Adipocyte (in vitro differentiated cells): ENCODE measurements at regions not wholly inside any gene's neighbourhood (a gene's known extent, or its start where the extent isn't known, plus 50 kb on each side); places are given as distances from the start of the nearest gene placed in this dataset.
A peak's percentile ranks its signal among the peaks of the same experiment; 100 is the strongest.

Experiments used
- DNase-seq: peaks from one replicate; pipeline ENCODE4 v3.0.0-alpha.2; 2015; ENCODE audit warnings: low read depth
- H3K27me3 ChIP-seq: replicated peaks from 2 replicates; pipeline ENCODE4 v1.7.0; 2013; ENCODE audit warnings: mild to moderate bottlenecking, low read length, moderate library complexity; ENCODE audit not compliant: control insufficient read depth, insufficient read depth
- H3K36me3 ChIP-seq: 2 replicates; pipeline ENCODE4 v1.7.0; 2013; ENCODE audit warnings: low read length, mild to moderate bottlenecking, moderate library complexity; ENCODE audit not compliant: control insufficient read depth, insufficient read depth, severe bottlenecking
- H3K4me1 ChIP-seq: 2 replicates; pipeline ENCODE4 v1.7.0; 2013; ENCODE audit warnings: mild to moderate bottlenecking, low read length, moderate library complexity; ENCODE audit not compliant: control insufficient read depth, insufficient read depth
- H3K4me3 ChIP-seq: 2 replicates; pipeline ENCODE4 v1.7.0; 2013; ENCODE audit warnings: mild to moderate bottlenecking, low read length, moderate library complexity
- H3K9ac ChIP-seq: 2 replicates; pipeline ENCODE4 v1.7.0; 2013; ENCODE audit warnings: mild to moderate bottlenecking, low read length, moderate library complexity
- H3K9me3 ChIP-seq: 2 replicates; pipeline ENCODE4 v1.7.0; 2013; ENCODE audit warnings: mild to moderate bottlenecking, low read length, moderate library complexity; ENCODE audit not compliant: control insufficient read depth

DNA sequence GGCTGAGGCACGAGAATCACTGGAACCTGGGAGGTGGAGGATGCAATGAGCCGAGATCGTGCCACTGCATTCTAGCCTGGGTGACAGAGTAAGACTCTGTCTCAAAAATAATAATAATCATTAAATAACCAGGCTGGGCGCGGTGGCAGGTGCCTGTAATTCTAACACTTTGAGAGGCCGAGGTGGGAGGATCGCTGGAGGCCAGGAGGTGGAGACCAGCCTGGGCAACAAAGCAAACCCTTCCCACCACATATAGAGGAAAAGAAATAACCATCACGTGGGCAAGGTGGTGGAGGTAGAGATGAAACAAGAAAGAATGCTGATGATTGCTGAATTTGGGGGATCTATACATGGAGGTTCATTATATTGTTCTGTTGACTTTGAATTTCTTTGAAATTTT lies 63.4 kb upstream of the PIM1 start:
- H3K4me3 ChIP-seq = no peak overlapping the region
- no peaks in the 10 kb centered on the region for H3K9me3 ChIP-seq
- no peak overlapping the region for H3K9ac ChIP-seq
- DNase-seq = no peak
- peaks cover 47% of the 10 kb centered on the region for H3K4me1 ChIP-seq
- H3K36me3 ChIP-seq = no peaks in the 10 kb centered on the region
- H3K27me3 ChIP-seq = no peaks in the 10 kb centered on the region

DNA sequence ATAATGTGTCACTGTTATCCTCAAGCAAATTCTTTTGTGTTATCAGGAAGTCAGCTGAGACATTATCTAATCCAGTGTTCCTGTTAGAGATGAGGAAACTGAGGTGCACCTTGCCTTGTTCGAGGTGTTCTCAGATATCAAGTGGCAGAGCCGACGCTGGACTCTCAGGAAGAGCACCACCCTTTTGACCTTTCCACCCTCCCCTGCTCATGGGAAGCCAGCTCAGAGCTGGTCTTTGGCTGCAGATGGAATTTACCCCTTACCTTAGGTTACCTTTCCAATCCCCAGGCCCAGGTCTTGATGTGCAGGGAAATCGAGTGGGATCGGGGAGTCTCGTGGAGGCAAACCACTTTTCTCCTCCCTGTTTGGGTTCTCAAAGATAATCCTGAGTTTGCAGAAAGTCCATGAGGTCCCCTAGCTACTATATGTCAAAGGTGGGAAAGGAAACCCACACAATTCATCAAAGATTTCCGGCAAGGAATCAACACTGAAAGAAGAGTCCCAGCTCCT lies 62.9 kb upstream of the PIM1 start:
- no peaks in the 10 kb centered on the region for H3K9me3 ChIP-seq
- no peaks in the 10 kb centered on the region for H3K27me3 ChIP-seq
- peaks cover 43% of the 10 kb centered on the region for H3K4me1 ChIP-seq
- no peaks in the 10 kb centered on the region for H3K36me3 ChIP-seq
- no peak overlapping the region for H3K9ac ChIP-seq
- no peak for DNase-seq
- no peak overlapping the region for H3K4me3 ChIP-seq

DNA sequence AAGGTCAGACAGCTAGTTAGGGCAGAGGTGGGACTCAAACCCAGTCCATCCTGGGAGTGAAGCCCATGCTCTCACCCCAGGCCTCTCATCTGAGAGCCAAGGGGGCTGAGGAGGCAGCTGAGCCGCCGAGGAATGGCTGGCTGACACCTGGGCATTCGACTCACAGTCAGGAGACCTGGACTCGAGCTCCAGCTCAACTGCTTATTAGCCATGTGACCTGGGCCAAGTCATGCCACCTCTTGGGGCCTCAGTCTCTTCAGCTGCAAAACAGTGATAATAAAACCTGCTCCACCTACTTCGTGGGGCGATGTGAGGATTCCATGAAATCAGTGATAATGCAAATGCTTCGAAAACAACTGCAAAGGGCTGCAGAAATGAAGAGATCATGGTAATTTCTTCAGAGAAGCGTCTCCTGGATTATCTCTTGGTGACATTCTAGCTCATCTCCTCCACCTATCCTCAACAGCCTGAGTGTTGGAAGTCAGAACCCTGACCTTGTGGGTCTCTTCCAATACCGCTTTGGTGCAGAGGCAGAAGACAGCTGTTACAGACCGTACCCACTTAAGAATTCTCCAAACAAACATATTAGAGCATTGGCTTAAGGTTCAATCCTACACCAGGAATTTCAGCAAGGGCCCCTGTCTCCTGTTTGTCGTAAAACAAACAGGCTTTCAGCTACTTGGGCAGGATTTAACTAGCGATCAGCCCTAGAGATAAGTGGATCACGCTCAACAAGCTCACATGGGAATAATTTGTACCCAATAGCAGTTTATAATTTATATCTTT lies 60.0 kb upstream of the PIM1 start:
- DNase-seq = no peak
- peaks cover 19% of the 10 kb centered on the region for H3K4me1 ChIP-seq
- no peaks in the 10 kb centered on the region for H3K9me3 ChIP-seq
- no peaks in the 10 kb centered on the region for H3K36me3 ChIP-seq
- no peak overlapping the region for H3K9ac ChIP-seq
- no peak overlapping the region for H3K4me3 ChIP-seq
- H3K27me3 ChIP-seq = no peaks in the 10 kb centered on the region

DNA sequence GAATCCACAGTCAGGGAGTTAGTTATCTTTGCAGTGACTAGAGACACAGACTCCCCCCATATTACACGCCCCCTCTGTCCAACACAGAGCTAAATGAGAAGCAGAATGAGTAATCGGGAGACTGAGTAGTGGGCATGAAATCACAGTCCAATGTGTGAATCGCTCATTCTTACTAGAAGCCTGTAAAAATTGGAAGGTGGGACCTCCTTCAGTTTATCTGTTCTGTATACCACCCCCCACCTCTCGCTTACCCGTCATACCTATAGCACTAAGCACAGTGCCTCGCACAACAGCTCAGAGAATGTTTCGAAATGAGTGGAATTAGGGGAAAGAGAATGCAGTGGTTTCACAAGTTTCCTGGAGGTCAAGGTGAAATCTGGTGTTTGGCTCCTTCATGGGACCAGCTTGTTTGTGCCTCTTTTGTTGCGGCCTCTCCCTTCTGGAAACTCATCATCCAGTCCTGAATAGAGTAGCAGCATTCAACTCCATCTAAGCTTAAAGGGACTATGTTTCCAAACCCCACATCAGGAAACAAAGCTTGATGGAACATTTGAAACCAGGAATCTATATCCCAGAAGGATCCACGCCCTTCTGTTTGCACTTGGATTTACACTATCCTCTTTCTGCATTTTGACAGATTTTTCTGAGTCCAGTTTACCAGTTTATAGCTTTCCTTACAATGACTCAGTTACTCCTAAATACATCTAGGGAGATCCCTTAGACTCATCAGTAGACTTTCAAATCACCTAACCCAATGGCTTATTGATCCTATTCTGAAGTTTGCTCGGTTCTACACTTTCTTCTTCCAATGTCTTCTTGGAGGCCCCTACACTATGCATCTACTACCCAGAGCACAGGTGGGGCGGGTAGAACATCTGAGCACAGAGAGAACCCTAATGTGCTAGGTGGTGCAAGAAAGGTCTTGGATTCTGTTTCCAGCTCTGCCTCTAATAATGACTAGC lies 59.2 kb upstream of the PIM1 start:
- peak; percentile 42 for DNase-seq
- Histone ChIP-seq H3K4me3 (no peak overlapping the region), H3K36me3 (no peaks in the 10 kb centered on the region), H3K9ac (no peak overlapping the region), H3K27me3 (no peaks in the 10 kb centered on the region), H3K9me3 (no peaks in the 10 kb centered on the region), H3K4me1 (peaks cover 23% of the 10 kb centered on the region)

DNA sequence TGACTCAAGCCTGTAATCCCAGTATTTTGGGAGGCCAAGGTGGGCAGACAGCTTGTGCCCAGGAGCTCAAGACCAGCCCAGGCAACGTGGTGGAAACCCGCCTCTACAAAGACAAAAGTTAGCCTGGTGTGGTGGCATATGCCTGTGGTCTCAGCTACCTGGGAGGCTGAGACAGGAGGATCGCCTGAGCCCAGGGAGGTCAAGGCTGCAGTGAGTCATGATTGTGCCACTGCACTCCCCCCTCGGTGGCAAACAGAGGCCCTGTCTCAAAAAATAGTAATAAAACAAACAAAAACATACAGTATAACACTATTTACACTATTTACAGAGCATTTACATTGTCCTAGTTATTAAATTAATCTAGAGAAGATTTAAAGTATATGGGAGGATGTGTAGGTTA lies 56.0 kb upstream of the PIM1 start:
- Histone ChIP-seq H3K4me1 (peaks cover 23% of the 10 kb centered on the region), H3K9ac (no peak overlapping the region), H3K36me3 (no peaks in the 10 kb centered on the region), H3K27me3 (no peaks in the 10 kb centered on the region), H3K9me3 (no peaks in the 10 kb centered on the region), H3K4me3 (no peak overlapping the region)
- no peak for DNase-seq

- no peak for DNase-seq
- no peaks in the 10 kb centered on the region for H3K36me3 ChIP-seq
Observed at GRCh38 chr6:37114612-37115011, 55.3 kb upstream of the PIM1 start.

GRCh38 chr6:37115236-37115895 lies 54.6 kb upstream of the PIM1 start:
- no peaks in the 10 kb centered on the region for H3K27me3 ChIP-seq
- H3K9me3 ChIP-seq = no peaks in the 10 kb centered on the region
- no peak for DNase-seq
- no peak overlapping the region for H3K9ac ChIP-seq
- H3K4me3 ChIP-seq = no peak overlapping the region
- no peaks in the 10 kb centered on the region for H3K36me3 ChIP-seq
- peaks cover 18% of the 10 kb centered on the region for H3K4me1 ChIP-seq

More at GRCh38 chr6:37114612-37115011, 55.3 kb upstream of the PIM1 start:
- Histone ChIP-seq H3K9ac (no peak overlapping the region), H3K9me3 (no peaks in the 10 kb centered on the region), H3K4me3 (no peak overlapping the region), H3K4me1 (peaks cover 23% of the 10 kb centered on the region), H3K27me3 (no peaks in the 10 kb centered on the region)

GRCh38 chr6:37116326-37116725 lies 53.6 kb upstream of the PIM1 start:
- Histone ChIP-seq H3K9ac (no peak overlapping the region), H3K9me3 (no peaks in the 10 kb centered on the region), H3K36me3 (no peaks in the 10 kb centered on the region), H3K4me1 (peaks cover 9% of the 10 kb centered on the region), H3K4me3 (no peak overlapping the region), H3K27me3 (no peaks in the 10 kb centered on the region)
- DNase-seq = no peak

- Histone ChIP-seq H3K4me3 (no peak overlapping the region), H3K9ac (no peak overlapping the region), H3K4me1 (peaks cover 9% of the 10 kb centered on the region), H3K36me3 (no peaks in the 10 kb centered on the region), H3K27me3 (no peaks in the 10 kb centered on the region), H3K9me3 (no peaks in the 10 kb centered on the region)
- DNase-seq = no peak
Observed at GRCh38 chr6:37119387-37119886, 50.5 kb upstream of the PIM1 start.
